ENCODE measurements at regions not wholly inside any gene's neighbourhood (a gene's known extent, or its start where the extent isn't known, plus 50 kb on each side); places are given as distances from the start of the nearest gene placed in this dataset.

- Histone ChIP-seq H3K79me2 (no peaks in the 10 kb centered on the region), H3K4me3 (no peak overlapping the region), H3K9me3 (ENCODE audit: low read depth) (no peaks in the 10 kb centered on the region), H3K27me3 (no peaks in the 10 kb centered on the region), H3K36me3 (replicated peaks; ENCODE audit: insufficient read depth, low read depth) (no peaks in the 10 kb centered on the region), H3K9me2 (replicated peaks; ENCODE audit: insufficient read depth) (no peaks in the 10 kb centered on the region), H3K4me1 (ENCODE audit: insufficient read depth) (no peaks in the 10 kb centered on the region), H3K4me2 (no peak overlapping the region), H2AFZ (no peak overlapping the region), H3K27ac (no peak overlapping the region), H4K20me1 (ENCODE audit: insufficient read depth, poor library complexity, severe bottlenecking) (no peaks in the 10 kb centered on the region)
- TF ChIP-seq EZH2 (IDR thresholded peaks at IDR 0.05; ENCODE audit: borderline replicate concordance) (no peak), CTCF (IDR thresholded peaks at IDR 0.05; ENCODE audit: poor library complexity) (no peak)
- no peak for DNase-seq (ENCODE audit: low spot score)
- WGBS (ENCODE audit: low lambda C conversion rate, missing lambda C conversion rate): 93% methylated on average over 5 of the region's 5 CpGs
These were observed 140.9 kb upstream of the GPC1 start for GRCh38 chr2:240294514-240294913.

- Histone ChIP-seq H3K36me3 (replicated peaks; ENCODE audit: insufficient read depth, low read depth) (no peaks in the 10 kb centered on the region), H3K4me2 (no peak overlapping the region), H2AFZ (no peak overlapping the region), H3K9me3 (ENCODE audit: low read depth) (no peaks in the 10 kb centered on the region), H4K20me1 (ENCODE audit: insufficient read depth, poor library complexity, severe bottlenecking) (no peaks in the 10 kb centered on the region), H3K27me3 (no peaks in the 10 kb centered on the region), H3K4me1 (ENCODE audit: insufficient read depth) (no peaks in the 10 kb centered on the region), H3K27ac (no peak overlapping the region), H3K79me2 (no peaks in the 10 kb centered on the region), H3K4me3 (no peak overlapping the region), H3K9me2 (replicated peaks; ENCODE audit: insufficient read depth) (no peaks in the 10 kb centered on the region)
- TF ChIP-seq CTCF (IDR thresholded peaks at IDR 0.05; ENCODE audit: poor library complexity) (no peak), EZH2 (IDR thresholded peaks at IDR 0.05; ENCODE audit: borderline replicate concordance) (no peak), EZH2phosphoT487 (IDR thresholded peaks at IDR 0.05; ENCODE audit: low read depth, severe bottlenecking, unreplicated experiment) (no peak)
- 90% methylated on average over 24 of the region's 24 CpGs for WGBS (ENCODE audit: low lambda C conversion rate, missing lambda C conversion rate)
- DNase-seq (ENCODE audit: low spot score): no peak
These were observed 140.0 kb upstream of the GPC1 start for GRCh38 chr2:240295256-240296103.

GRCh38 chr2:240296104-240296406, 139.4 kb upstream of the GPC1 start:
- H2AFZ ChIP-seq: no peak overlapping the region
- H3K4me2 ChIP-seq: no peak overlapping the region
- no peak for TF ChIP-seq EZH2 (IDR thresholded peaks at IDR 0.05; ENCODE audit: borderline replicate concordance)
- WGBS (ENCODE audit: low lambda C conversion rate, missing lambda C conversion rate): 81% methylated on average over 11 of the region's 11 CpGs
- H3K9me3 ChIP-seq (ENCODE audit: low read depth): no peaks in the 10 kb centered on the region
- no peaks in the 10 kb centered on the region for H3K4me1 ChIP-seq (ENCODE audit: insufficient read depth)
- no peaks in the 10 kb centered on the region for H3K9me2 ChIP-seq (replicated peaks; ENCODE audit: insufficient read depth)
- H3K79me2 ChIP-seq: no peaks in the 10 kb centered on the region
- no peaks in the 10 kb centered on the region for H3K27me3 ChIP-seq
- H3K4me3 ChIP-seq: no peak overlapping the region
- no peaks in the 10 kb centered on the region for H4K20me1 ChIP-seq (ENCODE audit: insufficient read depth, poor library complexity, severe bottlenecking)
- no peak for DNase-seq (ENCODE audit: low spot score)
- no peaks in the 10 kb centered on the region for H3K36me3 ChIP-seq (replicated peaks; ENCODE audit: insufficient read depth, low read depth)
- no peak overlapping the region for H3K27ac ChIP-seq

GRCh38 chr2:240296476-240297255, 138.8 kb upstream of the GPC1 start:
- Histone ChIP-seq H3K4me1 (ENCODE audit: insufficient read depth) (no peaks in the 10 kb centered on the region), H3K4me3 (no peak overlapping the region), H3K79me2 (no peaks in the 10 kb centered on the region), H3K27me3 (no peaks in the 10 kb centered on the region), H2AFZ (no peak overlapping the region), H3K9me3 (ENCODE audit: low read depth) (no peaks in the 10 kb centered on the region), H4K20me1 (ENCODE audit: insufficient read depth, poor library complexity, severe bottlenecking) (no peaks in the 10 kb centered on the region), H3K27ac (no peak overlapping the region), H3K36me3 (replicated peaks; ENCODE audit: insufficient read depth, low read depth) (no peaks in the 10 kb centered on the region), H3K4me2 (no peak overlapping the region), H3K9me2 (replicated peaks; ENCODE audit: insufficient read depth) (no peaks in the 10 kb centered on the region)
- TF ChIP-seq EZH2 (IDR thresholded peaks at IDR 0.05; ENCODE audit: borderline replicate concordance) (no peak), EZH2phosphoT487 (IDR thresholded peaks at IDR 0.05; ENCODE audit: low read depth, severe bottlenecking, unreplicated experiment) (no peak), CTCF (IDR thresholded peaks at IDR 0.05; ENCODE audit: poor library complexity) (no peak)
- DNase-seq (ENCODE audit: low spot score): no peak
- 85% methylated on average over 14 of the region's 16 CpGs for WGBS (ENCODE audit: low lambda C conversion rate, missing lambda C conversion rate)
